Astrocyte (in vitro differentiated cells and primary cell): ENCODE measurements at regions not wholly inside any gene's neighbourhood (a gene's known extent, or its start where the extent isn't known, plus 50 kb on each side); places are given as distances from the start of the nearest gene placed in this dataset.

Source experiments
- DNase-seq: peaks from one replicate; pipeline ENCODE4 v3.0.0-alpha.2; 2010; ENCODE audit warnings: low read depth
- FAIRE-seq: peaks from 2 replicates; lab custom pipeline; 2011; peaks lifted over from hg19 to GRCh38; lab: Jason Lieb, UNC
- H2AFZ ChIP-seq: 2 replicates; pipeline ENCODE4 v1.6.0; 2012; ENCODE audit warnings: low read depth, low read length, inconsistent platforms
- H3K27ac ChIP-seq: 2 replicates; pipeline ENCODE4 v1.5.1; 2011; ENCODE audit warnings: low read depth, low read length, inconsistent platforms
- H3K27me3 ChIP-seq: 2 replicates; pipeline ENCODE4 v1.6.0; 2011; ENCODE audit warnings: low read length, inconsistent platforms; ENCODE audit not compliant: insufficient read depth
- H3K36me3 ChIP-seq: 2 replicates; pipeline ENCODE4 v1.5.1; 2011; ENCODE audit warnings: low read length, inconsistent platforms; ENCODE audit not compliant: insufficient read depth
- H3K4me1 ChIP-seq: 2 replicates; pipeline ENCODE4 v1.5.1; 2011; ENCODE audit warnings: low read length, inconsistent platforms; ENCODE audit not compliant: insufficient read depth
- H3K4me2 ChIP-seq: 2 replicates; pipeline ENCODE4 v1.6.0; 2012; ENCODE audit warnings: low read length, inconsistent platforms
- H3K4me3 ChIP-seq: 2 replicates; pipeline ENCODE4 v1.5.1; 2011; ENCODE audit warnings: low read depth, mild to moderate bottlenecking, low read length, inconsistent platforms; ENCODE audit not compliant: insufficient read depth
- H3K79me2 ChIP-seq: 2 replicates; pipeline ENCODE4 v1.6.0; 2012; ENCODE audit warnings: mild to moderate bottlenecking, low read length, inconsistent platforms; ENCODE audit not compliant: insufficient read depth
- H3K9ac ChIP-seq: 2 replicates; pipeline ENCODE4 v1.6.0; 2012; ENCODE audit warnings: mild to moderate bottlenecking, low read length, inconsistent platforms
- H3K9me3 ChIP-seq: 2 replicates; pipeline ENCODE4 v1.5.1; 2012; ENCODE audit warnings: low read depth, mild to moderate bottlenecking, low read length, inconsistent platforms; ENCODE audit not compliant: insufficient read depth
- H4K20me1 ChIP-seq: 2 replicates; pipeline ENCODE4 v1.6.0; 2012; ENCODE audit warnings: low read length, inconsistent platforms; ENCODE audit not compliant: insufficient read depth
- H3K27ac Mint-ChIP-seq: one replicate; pipeline ENCODE4 v1.8.0; 2021; ENCODE audit warnings: mild to moderate bottlenecking, mixed read lengths; ENCODE audit not compliant: unreplicated experiment
- H3K27me3 Mint-ChIP-seq: one replicate; pipeline ENCODE4 v1.8.0; 2021; ENCODE audit warnings: low read depth, mixed read lengths; ENCODE audit not compliant: unreplicated experiment
- H3K36me3 Mint-ChIP-seq: one replicate; pipeline ENCODE4 v1.8.0; 2021; ENCODE audit warnings: low read depth, mixed read lengths; ENCODE audit not compliant: unreplicated experiment
- H3K4me1 Mint-ChIP-seq: one replicate; pipeline ENCODE4 v1.8.0; 2021; ENCODE audit warnings: low read depth, mixed read lengths; ENCODE audit not compliant: unreplicated experiment
- H3K4me3 Mint-ChIP-seq: one replicate; pipeline ENCODE4 v1.8.0; 2021; ENCODE audit warnings: mild to moderate bottlenecking, moderate library complexity, mixed read lengths; ENCODE audit not compliant: unreplicated experiment
- H3K9me3 Mint-ChIP-seq: one replicate; pipeline ENCODE4 v1.8.0; 2021; ENCODE audit warnings: mild to moderate bottlenecking, mixed read lengths; ENCODE audit not compliant: unreplicated experiment
- CTCF ChIP-seq: IDR thresholded peaks from 2 replicates; pipeline ENCODE4 v1.5.1; 2011; ENCODE audit warnings: low read depth, mild to moderate bottlenecking, inconsistent platforms, low read length, moderate library complexity; ENCODE audit not compliant: insufficient read depth
- EZH2 ChIP-seq: IDR thresholded peaks from 2 replicates; pipeline ENCODE4 v1.6.1; 2012; ENCODE audit warnings: mild to moderate bottlenecking, low read length, inconsistent platforms; ENCODE audit not compliant: insufficient read depth

GRCh38 chr11:81897639-81898038 is 836.0 kb downstream of the FAM181B start:
- Histone ChIP-seq H3K9me3 (no peaks in the 10 kb centered on the region), H3K4me3 (no peak overlapping the region), H3K27ac (no peak overlapping the region), H2AFZ (no peak overlapping the region), H4K20me1 (no peaks in the 10 kb centered on the region), H3K4me2 (no peak overlapping the region), H3K36me3 (no peaks in the 10 kb centered on the region), H3K9ac (no peak overlapping the region), H3K79me2 (no peaks in the 10 kb centered on the region), H3K4me1 (no peaks in the 10 kb centered on the region), H3K27me3 (no peaks in the 10 kb centered on the region)
- peaks cover 5% of the 10 kb centered on the region for H3K4me1 Mint-ChIP-seq
- FAIRE-seq, result no peak
- no peak for DNase-seq
- TF ChIP-seq CTCF, result no peak
- no peak for TF ChIP-seq EZH2
- peaks cover 4% of the 10 kb centered on the region for H3K9me3 Mint-ChIP-seq
- peaks cover 2% of the 10 kb centered on the region for H3K27me3 Mint-ChIP-seq
- no peaks in the 10 kb centered on the region for H3K36me3 Mint-ChIP-seq
- no peak overlapping the region for H3K27ac Mint-ChIP-seq
- no peak overlapping the region for H3K4me3 Mint-ChIP-seq

GRCh38 chr11:81895258-81895657 is 838.4 kb downstream of the FAM181B start:
- TF ChIP-seq CTCF (no peak), EZH2 (no peak)
- Mint-ChIP-seq H3K27ac (no peak overlapping the region), H3K4me3 (no peak overlapping the region), H3K9me3 (no peaks in the 10 kb centered on the region), H3K4me1 (peaks cover 5% of the 10 kb centered on the region), H3K36me3 (no peaks in the 10 kb centered on the region), H3K27me3 (no peaks in the 10 kb centered on the region)
- Histone ChIP-seq H2AFZ (no peak overlapping the region), H3K4me2 (no peak overlapping the region), H3K4me3 (no peak overlapping the region), H3K9me3 (no peaks in the 10 kb centered on the region), H3K27ac (no peak overlapping the region), H3K4me1 (no peaks in the 10 kb centered on the region), H3K36me3 (no peaks in the 10 kb centered on the region), H3K79me2 (no peaks in the 10 kb centered on the region), H3K27me3 (no peaks in the 10 kb centered on the region), H3K9ac (no peak overlapping the region), H4K20me1 (no peaks in the 10 kb centered on the region)
- DNase-seq, result no peak
- no peak for FAIRE-seq

- DNase-seq (no peak), FAIRE-seq (no peak)
- Mint-ChIP-seq H3K4me1 (peaks cover 5% of the 10 kb centered on the region), H3K9me3 (no peaks in the 10 kb centered on the region), H3K36me3 (no peaks in the 10 kb centered on the region), H3K27ac (no peak overlapping the region), H3K27me3 (no peaks in the 10 kb centered on the region), H3K4me3 (no peak overlapping the region)
- Histone ChIP-seq H3K4me2 (no peak overlapping the region), H3K4me1 (no peaks in the 10 kb centered on the region), H2AFZ (no peak overlapping the region), H3K9ac (no peak overlapping the region), H3K79me2 (no peaks in the 10 kb centered on the region), H3K4me3 (no peak overlapping the region), H3K27ac (no peak overlapping the region), H3K27me3 (no peaks in the 10 kb centered on the region), H3K36me3 (no peaks in the 10 kb centered on the region), H4K20me1 (no peaks in the 10 kb centered on the region), H3K9me3 (no peaks in the 10 kb centered on the region)
- no peak for TF ChIP-seq EZH2
- TF ChIP-seq CTCF, result no peak
Measured at GRCh38 chr11:81892770-81893635, 840.7 kb downstream of the FAM181B start.
